B cell (primary cell): ENCODE measurements at regions not wholly inside any gene's neighbourhood (a gene's known extent, or its start where the extent isn't known, plus 50 kb on each side); places are given as distances from the start of the nearest gene placed in this dataset.

Source experiments
- ATAC-seq: fragments of 200-7000 bp; cut with Tn5 transposase; one replicate; pipeline ENCODE4 v1.10.0; 2021; ENCODE audit warnings: low read depth, mild to moderate bottlenecking, moderate number of reproducible peaks, moderate library complexity
- CTCF ChIA-PET: fragments of 350-600 bp; sonication (Branson Sonifier 250); formaldehyde crosslinking; loops from one replicate; lab custom pipeline; 2021; ENCODE audit warnings: antibody characterized with exemption, inconsistent platforms; lab: Charles Lee
- POLR2A ChIA-PET: fragments of 350-600 bp; sonication (Branson Sonifier 250); formaldehyde crosslinking; loops from one replicate; lab custom pipeline; 2021; ENCODE audit warnings: antibody characterized with exemption; lab: Charles Lee
- DNase-seq: peaks from one replicate; pipeline ENCODE4 v3.0.0; 2013
- H2AFZ ChIP-seq: 2 replicates; pipeline ENCODE4 v1.6.1; 2012; ENCODE audit warnings: mild to moderate bottlenecking, low read depth, low read length; ENCODE audit not compliant: insufficient read depth, poor library complexity, severe bottlenecking
- H3K27ac ChIP-seq, 2 donors: 1 replicate in 1 of 2; 2 replicates in 1 of 2; pipeline ENCODE4 v1.5.1; 2012 to 2013; ENCODE audit warnings: low read length in 2 of 2, mild to moderate bottlenecking in 2 of 2, moderate library complexity in 1 of 2
- H3K27me3 ChIP-seq, 4 experiments: fragments of 200-600 bp in 1 of 4; sonication (generic) in 1 of 4; replicated peaks in 1 of 4; 1 replicate in 2 of 4; 2 replicates in 2 of 4; pipeline versions ENCODE4 v1.6.1 to v1.7.0; 2013 to 2016; ENCODE audit warnings: low read length in 3 of 4, mild to moderate bottlenecking in 2 of 4, mixed read lengths in 1 of 4, moderate library complexity in 1 of 4; ENCODE audit not compliant: insufficient read depth in 4 of 4, control insufficient read depth in 3 of 4; ENCODE audit errors: control extremely low read depth in 1 of 4
- H3K36me3 ChIP-seq, 2 experiments: replicated peaks in 1 of 2; 1 replicate in 1 of 2; 2 replicates in 1 of 2; pipeline versions ENCODE4 v1.6.1 to v1.7.1; 2013; ENCODE audit warnings: low read length in 1 of 2; ENCODE audit not compliant: insufficient read depth in 2 of 2, control insufficient read depth in 1 of 2; ENCODE audit errors: control extremely low read depth in 1 of 2, extremely low read depth in 1 of 2
- H3K4me1 ChIP-seq, 2 donors: fragments of 200-600 bp in 1 of 2; sonication (generic) in 1 of 2; 1 replicate in 1 of 2; 2 replicates in 1 of 2; pipeline versions ENCODE4 v1.5.1 to v1.6.1; 2013 to 2017; ENCODE audit warnings: low read length in 2 of 2; ENCODE audit not compliant: control insufficient read depth in 2 of 2, insufficient read depth in 2 of 2
- H3K4me2 ChIP-seq: replicated peaks from 2 replicates; pipeline ENCODE3; 2012; ENCODE audit warnings: mild to moderate bottlenecking, low read depth, low read length; ENCODE audit not compliant: poor library complexity, severe bottlenecking
- H3K4me3 ChIP-seq, 5 experiments: fragments of 200-600 bp in 1 of 5; sonication (generic) in 1 of 5; 1 replicate in 3 of 5; 2 replicates in 2 of 5; pipeline versions ENCODE4 v1.5.1 to v1.7.0; 2011 to 2016; ENCODE audit warnings: low read length in 4 of 5, mild to moderate bottlenecking in 4 of 5, low read depth in 2 of 5, control low read depth in 1 of 5, moderate library complexity in 1 of 5; ENCODE audit not compliant: insufficient read depth in 1 of 5; ENCODE audit errors: control extremely low read depth in 1 of 5, extremely low read depth in 1 of 5
- H3K79me2 ChIP-seq: fragments of 200-600 bp; sonication (generic); one replicate; pipeline ENCODE4 v1.6.0; 2016; ENCODE audit warnings: low read length; ENCODE audit not compliant: control insufficient read depth, insufficient read depth
- H3K9ac ChIP-seq: fragments of 200-600 bp; sonication (generic); 2 replicates; pipeline ENCODE4 v1.6.1; 2017; ENCODE audit warnings: mild to moderate bottlenecking, low read length, moderate library complexity
- H3K9me3 ChIP-seq, 3 donors: one replicate each; pipeline versions ENCODE4 v1.6.1 to v1.7.1; 2013; ENCODE audit warnings: low read length in 2 of 3; ENCODE audit not compliant: control insufficient read depth in 2 of 3, insufficient read depth in 1 of 3; ENCODE audit errors: control extremely low read depth in 1 of 3
- H4K20me1 ChIP-seq: 2 replicates; pipeline ENCODE4 v1.6.0; 2012; ENCODE audit warnings: mild to moderate bottlenecking, low read length; ENCODE audit not compliant: insufficient read depth, control insufficient read depth, poor library complexity, severe bottlenecking
- H3K27ac Mint-ChIP-seq: one replicate; pipeline ENCODE4 v1.8.0; 2021; ENCODE audit warnings: mixed read lengths
- H3K27me3 Mint-ChIP-seq: one replicate; pipeline ENCODE4 v1.8.0; 2021; ENCODE audit warnings: mixed read lengths
- H3K4me1 Mint-ChIP-seq: one replicate; pipeline ENCODE4 v1.8.0; 2021; ENCODE audit warnings: mixed read lengths
- H3K4me3 Mint-ChIP-seq: one replicate; pipeline ENCODE4 v1.8.0; 2021; ENCODE audit warnings: mixed read lengths
- H3K9me3 Mint-ChIP-seq: one replicate; pipeline ENCODE4 v1.8.0; 2022; ENCODE audit warnings: mixed read lengths; ENCODE audit not compliant: insufficient read depth
- EZH2 ChIP-seq: IDR thresholded peaks from 2 replicates; pipeline ENCODE4 v1.6.1; 2012; ENCODE audit warnings: borderline replicate concordance, low read depth, mild to moderate bottlenecking, moderate library complexity, low read length; ENCODE audit not compliant: insufficient read depth, poor library complexity, severe bottlenecking
- WGBS: methylation state at CpG from one replicate; pipeline ENCODE4 v1.1.5; 2013; ENCODE audit warnings: missing lambda C conversion rate; ENCODE audit not compliant: insufficient coverage; 5-methylcytosine and 5-hydroxymethylcytosine counted together
- intact Hi-C: fragments of 100-400 bp; cut with micrococcal nuclease; formaldehyde crosslinking; loops from one replicate; pipeline ENCODE4 v1.10.0; 2022
- TF ChIP-seq, protein P1 (sequence below): fragments of 200-600 bp; IDR thresholded peaks from one replicate; pipeline ENCODE4 v1.8.0; 2022; ENCODE audit warnings: antibody characterized with exemption, mild to moderate bottlenecking

DNA sequence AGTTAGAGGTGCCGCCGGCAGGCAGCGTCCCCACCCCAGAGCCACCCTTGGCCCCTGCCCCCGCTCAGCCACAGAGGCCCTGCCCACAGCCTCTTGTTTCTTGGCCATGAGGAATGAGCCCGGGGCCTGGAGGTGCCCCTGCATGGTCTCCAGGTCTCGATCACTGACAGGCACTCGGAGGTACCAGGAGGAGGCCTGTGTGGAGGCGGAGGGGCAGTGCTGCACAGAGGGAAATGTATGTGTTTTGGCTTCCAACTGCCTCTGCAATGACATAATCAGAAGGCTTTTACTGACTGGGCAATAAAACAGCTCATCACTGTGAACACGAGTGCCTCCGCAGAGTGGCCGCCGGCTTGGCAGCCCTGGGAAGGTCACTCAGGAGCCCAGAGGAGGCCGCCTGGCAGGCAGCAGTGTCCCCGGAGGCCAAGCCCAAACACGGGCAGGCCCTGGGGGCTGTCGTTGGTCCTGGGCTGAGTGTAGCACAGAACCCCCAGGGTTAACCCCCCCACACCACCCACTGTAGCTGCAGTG, 61.1 kb upstream of the GATA5 start:
- CTCF ChIA-PET = interaction anchor here (0.6 kb wide), 1 partner anchor 58 kb away, joined by 4 read pairs; no protein-coding TSS in a partner anchor
- no peaks in the 10 kb centered on the region for H3K36me3 ChIP-seq
- TF ChIP-seq EZH2 = no peak
- TF ChIP-seq, protein P1, sequence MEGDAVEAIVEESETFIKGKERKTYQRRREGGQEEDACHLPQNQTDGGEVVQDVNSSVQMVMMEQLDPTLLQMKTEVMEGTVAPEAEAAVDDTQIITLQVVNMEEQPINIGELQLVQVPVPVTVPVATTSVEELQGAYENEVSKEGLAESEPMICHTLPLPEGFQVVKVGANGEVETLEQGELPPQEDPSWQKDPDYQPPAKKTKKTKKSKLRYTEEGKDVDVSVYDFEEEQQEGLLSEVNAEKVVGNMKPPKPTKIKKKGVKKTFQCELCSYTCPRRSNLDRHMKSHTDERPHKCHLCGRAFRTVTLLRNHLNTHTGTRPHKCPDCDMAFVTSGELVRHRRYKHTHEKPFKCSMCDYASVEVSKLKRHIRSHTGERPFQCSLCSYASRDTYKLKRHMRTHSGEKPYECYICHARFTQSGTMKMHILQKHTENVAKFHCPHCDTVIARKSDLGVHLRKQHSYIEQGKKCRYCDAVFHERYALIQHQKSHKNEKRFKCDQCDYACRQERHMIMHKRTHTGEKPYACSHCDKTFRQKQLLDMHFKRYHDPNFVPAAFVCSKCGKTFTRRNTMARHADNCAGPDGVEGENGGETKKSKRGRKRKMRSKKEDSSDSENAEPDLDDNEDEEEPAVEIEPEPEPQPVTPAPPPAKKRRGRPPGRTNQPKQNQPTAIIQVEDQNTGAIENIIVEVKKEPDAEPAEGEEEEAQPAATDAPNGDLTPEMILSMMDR = no peak
- DNase-seq (no peak), ATAC-seq (no peak)
- H3K79me2 ChIP-seq = no peaks in the 10 kb centered on the region
- H3K27me3 Mint-ChIP-seq = no peaks in the 10 kb centered on the region
- H3K27ac ChIP-seq = no peak overlapping the region
- intact Hi-C loops = no loop called here
- no peak overlapping the region for H3K27ac Mint-ChIP-seq
- H3K4me1 Mint-ChIP-seq = no peaks in the 10 kb centered on the region
- H4K20me1 ChIP-seq = no peaks in the 10 kb centered on the region
- no peak overlapping the region for H3K4me2 ChIP-seq
- POLR2A ChIA-PET = no interaction called here
- peaks cover 0 to 3% (median 0%) of the 10 kb centered on the region in 3 donors for H3K9me3 ChIP-seq
- H3K4me3 Mint-ChIP-seq = no peak overlapping the region
- H3K9ac ChIP-seq = no peak overlapping the region
- no peaks in the 10 kb centered on the region for H3K4me1 ChIP-seq
- no peak overlapping the region for H3K4me3 ChIP-seq
- WGBS = 92% methylated on average over 16 of the region's 16 CpGs
- H2AFZ ChIP-seq = no peak overlapping the region
- H3K27me3 ChIP-seq = peaks cover 0 to 4% (median 0%) of the 10 kb centered on the region in 4 experiments
- H3K9me3 Mint-ChIP-seq = no peaks in the 10 kb centered on the region

DNA sequence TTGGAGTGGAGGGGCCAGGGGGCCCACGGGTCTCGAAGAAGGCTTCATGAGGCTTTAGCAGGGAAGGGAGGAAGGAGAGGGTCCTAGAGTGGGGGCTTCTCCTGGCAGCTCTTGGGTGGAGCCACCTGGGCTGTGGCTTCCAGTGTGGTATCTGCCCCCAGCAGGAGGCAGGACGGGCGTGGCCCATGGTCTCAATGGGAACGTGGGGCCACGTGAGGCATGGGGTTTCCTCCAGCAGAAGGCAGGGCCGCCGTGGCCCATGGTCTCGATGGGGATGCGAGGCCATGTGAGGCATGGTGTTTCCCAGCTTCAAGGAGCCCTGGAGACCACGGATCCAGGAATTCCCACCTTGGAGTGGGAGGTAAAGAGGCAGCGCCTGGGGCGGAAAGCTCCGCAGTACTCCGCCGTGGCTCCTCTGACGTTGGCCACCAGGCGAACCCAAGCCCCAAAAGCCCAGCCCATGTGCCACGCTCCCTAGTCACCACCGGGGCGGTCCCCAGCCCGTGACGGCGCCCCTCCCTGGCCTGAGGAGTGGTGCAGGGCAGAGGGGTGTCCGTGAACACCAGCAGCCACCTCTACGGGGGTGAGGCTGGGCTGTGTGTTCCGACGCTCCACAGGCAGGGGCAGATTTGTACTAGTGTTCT, 62.0 kb upstream of the GATA5 start:
- POLR2A ChIA-PET = no interaction called here
- CTCF ChIA-PET = interaction anchor here (0.6 kb wide), 1 partner anchor 58 kb away, joined by 4 read pairs; no protein-coding TSS in a partner anchor
- TF ChIP-seq, protein P1 = no peak
- TF ChIP-seq EZH2 = no peak
- H3K79me2 ChIP-seq = no peaks in the 10 kb centered on the region
- peaks cover 0 to 3% (median 0%) of the 10 kb centered on the region in 3 donors for H3K9me3 ChIP-seq
- H4K20me1 ChIP-seq = no peaks in the 10 kb centered on the region
- H3K4me1 ChIP-seq = no peaks in the 10 kb centered on the region
- H3K4me1 Mint-ChIP-seq = no peaks in the 10 kb centered on the region
- H3K9ac ChIP-seq = no peak overlapping the region
- intact Hi-C loops = no loop called here
- DNase-seq (no peak), ATAC-seq (no peak)
- H3K4me3 ChIP-seq = no peak overlapping the region
- H3K27me3 ChIP-seq = peaks cover 0 to 2% (median 0%) of the 10 kb centered on the region in 4 experiments
- H3K4me3 Mint-ChIP-seq = no peak overlapping the region
- no peak overlapping the region for H3K27ac ChIP-seq
- no peaks in the 10 kb centered on the region for H3K36me3 ChIP-seq
- H3K27me3 Mint-ChIP-seq = no peaks in the 10 kb centered on the region
- no peaks in the 10 kb centered on the region for H3K9me3 Mint-ChIP-seq
- no peak overlapping the region for H3K4me2 ChIP-seq
- no peak overlapping the region for H2AFZ ChIP-seq
- WGBS = 79% methylated on average over 28 of the region's 28 CpGs
- H3K27ac Mint-ChIP-seq = no peak overlapping the region
